GM12892 (cell line): ENCODE measurements at regions not wholly inside any gene's neighbourhood (a gene's known extent, or its start where the extent isn't known, plus 50 kb on each side); places are given as distances from the start of the nearest gene placed in this dataset.

Experiments used
- POLR2A ChIP-seq: IDR thresholded peaks from 2 replicates; pipeline ENCODE4 v1.6.1; 2011; ENCODE audit warnings: low read depth, low read length, control low read depth
- POLR2AphosphoS5 ChIP-seq: IDR thresholded peaks from 2 replicates; pipeline ENCODE4 v1.6.1; 2011; ENCODE audit warnings: low read depth, low read length, control low read depth
- TAF1 ChIP-seq: IDR thresholded peaks from 2 replicates; pipeline ENCODE4 v1.6.1; 2011; ENCODE audit warnings: low read depth, mild to moderate bottlenecking, control low read depth, low read length, borderline replicate concordance

- TF ChIP-seq POLR2AphosphoS5 (no peak), POLR2A (no peak), TAF1 (no peak)
Measured at GRCh38 chr5:62985749-62986148, 407.1 kb downstream of the LRRC70 start.
